ENCODE measurements at regions not wholly inside any gene's neighbourhood (a gene's known extent, or its start where the extent isn't known, plus 50 kb on each side); places are given as distances from the start of the nearest gene placed in this dataset.

GRCh38 chr18:54689319-54689718 lies 98.3 kb downstream of the DYNAP start:
- Histone ChIP-seq H3K9me3 (ENCODE audit: control insufficient read depth, insufficient read depth, low read depth, low read length) (no peaks in the 10 kb centered on the region), H4K20me1 (ENCODE audit: control insufficient read depth, extremely low read depth, insufficient read depth, low read length) (no peaks in the 10 kb centered on the region), H3K4me2 (ENCODE audit: extremely low read depth, insufficient read depth, low read length) (no peak overlapping the region), H3K4me1 (ENCODE audit: control insufficient read depth, extremely low read depth, insufficient read depth, low read length) (no peaks in the 10 kb centered on the region), H3K4me3 (replicated peaks in 1 of 4; ENCODE audit: control extremely low read depth in 1 of 4, insufficient read depth in 1 of 4, low read depth in 3 of 4, low read length in 4 of 4) (no peak overlapping the region), H3K27me3 (ENCODE audit: control insufficient read depth, insufficient read depth, low read length) (no peaks in the 10 kb centered on the region), H3K79me2 (ENCODE audit: control insufficient read depth, insufficient read depth, low read length) (no peaks in the 10 kb centered on the region), H2AFZ (ENCODE audit: low read length) (no peak overlapping the region), H3K9ac (ENCODE audit: insufficient read depth, low read length) (no peak overlapping the region), H3K27ac (ENCODE audit: insufficient read depth, low read length) (no peak overlapping the region), H3K36me3 (ENCODE audit: control insufficient read depth, insufficient read depth, low read length) (no peaks in the 10 kb centered on the region)
- no peak for TF ChIP-seq EZH2 (IDR thresholded peaks at IDR 0.05; ENCODE audit: low read length, missing control alignments)
- TF ChIP-seq, protein P1, sequence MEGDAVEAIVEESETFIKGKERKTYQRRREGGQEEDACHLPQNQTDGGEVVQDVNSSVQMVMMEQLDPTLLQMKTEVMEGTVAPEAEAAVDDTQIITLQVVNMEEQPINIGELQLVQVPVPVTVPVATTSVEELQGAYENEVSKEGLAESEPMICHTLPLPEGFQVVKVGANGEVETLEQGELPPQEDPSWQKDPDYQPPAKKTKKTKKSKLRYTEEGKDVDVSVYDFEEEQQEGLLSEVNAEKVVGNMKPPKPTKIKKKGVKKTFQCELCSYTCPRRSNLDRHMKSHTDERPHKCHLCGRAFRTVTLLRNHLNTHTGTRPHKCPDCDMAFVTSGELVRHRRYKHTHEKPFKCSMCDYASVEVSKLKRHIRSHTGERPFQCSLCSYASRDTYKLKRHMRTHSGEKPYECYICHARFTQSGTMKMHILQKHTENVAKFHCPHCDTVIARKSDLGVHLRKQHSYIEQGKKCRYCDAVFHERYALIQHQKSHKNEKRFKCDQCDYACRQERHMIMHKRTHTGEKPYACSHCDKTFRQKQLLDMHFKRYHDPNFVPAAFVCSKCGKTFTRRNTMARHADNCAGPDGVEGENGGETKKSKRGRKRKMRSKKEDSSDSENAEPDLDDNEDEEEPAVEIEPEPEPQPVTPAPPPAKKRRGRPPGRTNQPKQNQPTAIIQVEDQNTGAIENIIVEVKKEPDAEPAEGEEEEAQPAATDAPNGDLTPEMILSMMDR (conservative IDR thresholded peaks at IDR 0.05 in 1 of 2, IDR thresholded peaks at IDR 0.05 in 1 of 2; ENCODE audit: low read depth in 1 of 2, low read length in 2 of 2): no peak
- DNase-seq (ENCODE audit: low read depth in 2 of 2): no peak

DNA sequence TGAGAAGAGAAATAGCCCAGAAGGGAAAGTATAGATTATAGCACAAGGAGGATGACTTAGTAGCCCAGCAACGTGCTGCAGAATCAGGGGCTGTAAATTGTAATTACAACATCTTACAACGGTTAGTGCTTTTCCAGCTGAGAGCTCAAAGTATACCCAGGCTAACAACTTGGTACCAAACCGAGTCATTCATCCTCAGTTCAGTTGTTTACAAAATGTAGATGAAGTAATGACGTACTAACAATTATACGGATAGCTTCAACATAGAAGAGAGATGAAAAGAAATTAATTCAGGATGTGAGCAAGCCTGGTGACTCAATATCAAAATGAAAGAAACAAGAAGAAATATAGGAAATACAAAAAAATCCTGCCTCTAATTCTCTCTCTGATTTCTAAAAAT lies 99.2 kb downstream of the DYNAP start:
- Histone ChIP-seq H3K27ac (ENCODE audit: insufficient read depth, low read length) (no peak overlapping the region), H2AFZ (ENCODE audit: low read length) (no peak overlapping the region), H3K4me3 (replicated peaks in 1 of 4; ENCODE audit: control extremely low read depth in 1 of 4, insufficient read depth in 1 of 4, low read depth in 3 of 4, low read length in 4 of 4) (peak overlapping the region in 1 of 4 experiments; percentile 15), H3K36me3 (ENCODE audit: control insufficient read depth, insufficient read depth, low read length) (no peaks in the 10 kb centered on the region), H3K9ac (ENCODE audit: insufficient read depth, low read length) (no peak overlapping the region), H3K9me3 (ENCODE audit: control insufficient read depth, insufficient read depth, low read depth, low read length) (no peaks in the 10 kb centered on the region), H3K79me2 (ENCODE audit: control insufficient read depth, insufficient read depth, low read length) (no peaks in the 10 kb centered on the region), H4K20me1 (ENCODE audit: control insufficient read depth, extremely low read depth, insufficient read depth, low read length) (no peaks in the 10 kb centered on the region), H3K4me1 (ENCODE audit: control insufficient read depth, extremely low read depth, insufficient read depth, low read length) (no peaks in the 10 kb centered on the region), H3K27me3 (ENCODE audit: control insufficient read depth, insufficient read depth, low read length) (no peaks in the 10 kb centered on the region), H3K4me2 (ENCODE audit: extremely low read depth, insufficient read depth, low read length) (peak overlapping the region; percentile 37)
- peak; percentile 56 to 60 for DNase-seq (ENCODE audit: low read depth in 2 of 2)
- no peak for TF ChIP-seq EZH2 (IDR thresholded peaks at IDR 0.05; ENCODE audit: low read length, missing control alignments)

GRCh38 chr18:54692463-54692862 lies 101.4 kb downstream of the DYNAP start:
- Histone ChIP-seq H3K4me1 (ENCODE audit: control insufficient read depth, extremely low read depth, insufficient read depth, low read length) (no peaks in the 10 kb centered on the region), H3K79me2 (ENCODE audit: control insufficient read depth, insufficient read depth, low read length) (no peaks in the 10 kb centered on the region), H3K27me3 (ENCODE audit: control insufficient read depth, insufficient read depth, low read length) (no peaks in the 10 kb centered on the region), H3K9ac (ENCODE audit: insufficient read depth, low read length) (no peak overlapping the region), H3K9me3 (ENCODE audit: control insufficient read depth, insufficient read depth, low read depth, low read length) (no peaks in the 10 kb centered on the region), H3K36me3 (ENCODE audit: control insufficient read depth, insufficient read depth, low read length) (no peaks in the 10 kb centered on the region), H4K20me1 (ENCODE audit: control insufficient read depth, extremely low read depth, insufficient read depth, low read length) (no peaks in the 10 kb centered on the region), H3K27ac (ENCODE audit: insufficient read depth, low read length) (no peak overlapping the region), H2AFZ (ENCODE audit: low read length) (no peak overlapping the region), H3K4me3 (replicated peaks in 1 of 4; ENCODE audit: control extremely low read depth in 1 of 4, insufficient read depth in 1 of 4, low read depth in 3 of 4, low read length in 4 of 4) (no peak overlapping the region), H3K4me2 (ENCODE audit: extremely low read depth, insufficient read depth, low read length) (no peak overlapping the region)
- TF ChIP-seq EZH2 (IDR thresholded peaks at IDR 0.05; ENCODE audit: low read length, missing control alignments): no peak
- TF ChIP-seq, protein P1 (conservative IDR thresholded peaks at IDR 0.05 in 1 of 2, IDR thresholded peaks at IDR 0.05 in 1 of 2; ENCODE audit: low read depth in 1 of 2, low read length in 2 of 2): no peak
- DNase-seq (ENCODE audit: low read depth in 2 of 2): no peak

Data from fibroblast of lung (primary cell).